ENCODE measurements at regions not wholly inside any gene's neighbourhood (a gene's known extent, or its start where the extent isn't known, plus 50 kb on each side); places are given as distances from the start of the nearest gene placed in this dataset.

- H3K27me3 ChIP-seq (replicated peaks in 1 of 4; ENCODE audit: control extremely low read depth in 1 of 4, control insufficient read depth in 3 of 4, insufficient read depth in 4 of 4, low read length in 3 of 4), result no peaks in the 10 kb centered on the region
- no peak overlapping the region for H3K27ac Mint-ChIP-seq
- H3K4me1 ChIP-seq (ENCODE audit: control insufficient read depth in 2 of 2, insufficient read depth in 2 of 2, low read length in 2 of 2), result no peaks in the 10 kb centered on the region
- no peaks in the 10 kb centered on the region for H3K4me1 Mint-ChIP-seq
- no peaks in the 10 kb centered on the region for H3K27me3 Mint-ChIP-seq
- H2AFZ ChIP-seq (ENCODE audit: insufficient read depth, low read depth, low read length, poor library complexity, severe bottlenecking), result no peak overlapping the region
- H3K36me3 ChIP-seq (replicated peaks in 1 of 2; ENCODE audit: control extremely low read depth in 1 of 2, control insufficient read depth in 1 of 2, extremely low read depth in 1 of 2, insufficient read depth in 2 of 2, low read length in 1 of 2), result no peaks in the 10 kb centered on the region
- no peak overlapping the region for H3K4me3 ChIP-seq (ENCODE audit: control extremely low read depth in 1 of 5, extremely low read depth in 1 of 5, insufficient read depth in 1 of 5, low read depth in 2 of 5, low read length in 4 of 5)
- H3K79me2 ChIP-seq (ENCODE audit: control insufficient read depth, insufficient read depth, low read length), result no peaks in the 10 kb centered on the region
- ATAC-seq (ENCODE audit: low read depth) (no peak), DNase-seq (no peak)
- ChIA-PET CTCF (no interaction called here), POLR2A (no interaction called here)
- no peak overlapping the region for H3K9ac ChIP-seq (ENCODE audit: low read length)
- no peaks in the 10 kb centered on the region for H4K20me1 ChIP-seq (ENCODE audit: control insufficient read depth, insufficient read depth, low read length, poor library complexity, severe bottlenecking)
- H3K4me3 Mint-ChIP-seq, result no peak overlapping the region
- intact Hi-C loops (cut with micrococcal nuclease), result no loop called here
- TF ChIP-seq, protein P1, sequence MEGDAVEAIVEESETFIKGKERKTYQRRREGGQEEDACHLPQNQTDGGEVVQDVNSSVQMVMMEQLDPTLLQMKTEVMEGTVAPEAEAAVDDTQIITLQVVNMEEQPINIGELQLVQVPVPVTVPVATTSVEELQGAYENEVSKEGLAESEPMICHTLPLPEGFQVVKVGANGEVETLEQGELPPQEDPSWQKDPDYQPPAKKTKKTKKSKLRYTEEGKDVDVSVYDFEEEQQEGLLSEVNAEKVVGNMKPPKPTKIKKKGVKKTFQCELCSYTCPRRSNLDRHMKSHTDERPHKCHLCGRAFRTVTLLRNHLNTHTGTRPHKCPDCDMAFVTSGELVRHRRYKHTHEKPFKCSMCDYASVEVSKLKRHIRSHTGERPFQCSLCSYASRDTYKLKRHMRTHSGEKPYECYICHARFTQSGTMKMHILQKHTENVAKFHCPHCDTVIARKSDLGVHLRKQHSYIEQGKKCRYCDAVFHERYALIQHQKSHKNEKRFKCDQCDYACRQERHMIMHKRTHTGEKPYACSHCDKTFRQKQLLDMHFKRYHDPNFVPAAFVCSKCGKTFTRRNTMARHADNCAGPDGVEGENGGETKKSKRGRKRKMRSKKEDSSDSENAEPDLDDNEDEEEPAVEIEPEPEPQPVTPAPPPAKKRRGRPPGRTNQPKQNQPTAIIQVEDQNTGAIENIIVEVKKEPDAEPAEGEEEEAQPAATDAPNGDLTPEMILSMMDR (IDR thresholded peaks at IDR 0.05), result no peak
- no peak for TF ChIP-seq EZH2 (IDR thresholded peaks at IDR 0.05; ENCODE audit: borderline replicate concordance, insufficient read depth, low read depth, low read length, poor library complexity, severe bottlenecking)
- WGBS (ENCODE audit: insufficient coverage), result 60% methylated on average over 1 of the region's 1 CpG
- H3K27ac ChIP-seq (ENCODE audit: low read length in 2 of 2), result no peak overlapping the region
- no peaks in the 10 kb centered on the region for H3K9me3 Mint-ChIP-seq (ENCODE audit: insufficient read depth)
- peaks cover 0 to 14% (median 0%) of the 10 kb centered on the region in 3 donors for H3K9me3 ChIP-seq (ENCODE audit: control extremely low read depth in 1 of 3, control insufficient read depth in 2 of 3, insufficient read depth in 1 of 3, low read length in 2 of 3)
- H3K4me2 ChIP-seq (replicated peaks; ENCODE audit: low read depth, low read length, poor library complexity, severe bottlenecking), result no peak overlapping the region
Observed at GRCh38 chr12:20132818-20133217, 235.5 kb upstream of the PDE3A start.

- H3K27ac ChIP-seq (ENCODE audit: low read length in 2 of 2), result no peak overlapping the region
- TF ChIP-seq EZH2 (IDR thresholded peaks at IDR 0.05; ENCODE audit: borderline replicate concordance, insufficient read depth, low read depth, low read length, poor library complexity, severe bottlenecking), result no peak
- TF ChIP-seq, protein P1 (IDR thresholded peaks at IDR 0.05), result no peak
- no peaks in the 10 kb centered on the region for H4K20me1 ChIP-seq (ENCODE audit: control insufficient read depth, insufficient read depth, low read length, poor library complexity, severe bottlenecking)
- no peaks in the 10 kb centered on the region for H3K79me2 ChIP-seq (ENCODE audit: control insufficient read depth, insufficient read depth, low read length)
- no peak overlapping the region for H3K9ac ChIP-seq (ENCODE audit: low read length)
- no peaks in the 10 kb centered on the region for H3K27me3 ChIP-seq (replicated peaks in 1 of 4; ENCODE audit: control extremely low read depth in 1 of 4, control insufficient read depth in 3 of 4, insufficient read depth in 4 of 4, low read length in 3 of 4)
- H3K36me3 ChIP-seq (replicated peaks in 1 of 2; ENCODE audit: control extremely low read depth in 1 of 2, control insufficient read depth in 1 of 2, extremely low read depth in 1 of 2, insufficient read depth in 2 of 2, low read length in 1 of 2), result no peaks in the 10 kb centered on the region
- no peaks in the 10 kb centered on the region for H3K27me3 Mint-ChIP-seq
- peaks cover 0 to 14% (median 0%) of the 10 kb centered on the region in 3 donors for H3K9me3 ChIP-seq (ENCODE audit: control extremely low read depth in 1 of 3, control insufficient read depth in 2 of 3, insufficient read depth in 1 of 3, low read length in 2 of 3)
- no peaks in the 10 kb centered on the region for H3K4me1 Mint-ChIP-seq
- POLR2A ChIA-PET, result no interaction called here
- no peak overlapping the region for H3K4me3 ChIP-seq (ENCODE audit: control extremely low read depth in 1 of 5, extremely low read depth in 1 of 5, insufficient read depth in 1 of 5, low read depth in 2 of 5, low read length in 4 of 5)
- CTCF ChIA-PET, result no interaction called here
- H3K4me1 ChIP-seq (ENCODE audit: control insufficient read depth in 2 of 2, insufficient read depth in 2 of 2, low read length in 2 of 2), result no peaks in the 10 kb centered on the region
- 80% methylated on average over 1 of the region's 3 CpGs for WGBS (ENCODE audit: insufficient coverage)
- intact Hi-C loops (cut with micrococcal nuclease), result no loop called here
- no peak overlapping the region for H2AFZ ChIP-seq (ENCODE audit: insufficient read depth, low read depth, low read length, poor library complexity, severe bottlenecking)
- no peak overlapping the region for H3K4me2 ChIP-seq (replicated peaks; ENCODE audit: low read depth, low read length, poor library complexity, severe bottlenecking)
- no peak for DNase-seq
- H3K9me3 Mint-ChIP-seq (ENCODE audit: insufficient read depth), result no peaks in the 10 kb centered on the region
- H3K4me3 Mint-ChIP-seq, result no peak overlapping the region
- no peak overlapping the region for H3K27ac Mint-ChIP-seq
- ATAC-seq (ENCODE audit: low read depth), result no peak
Observed at GRCh38 chr12:20134652-20135051, 233.7 kb upstream of the PDE3A start.

All from B cell (primary cell).